ENCODE measurements at regions not wholly inside any gene's neighbourhood (a gene's known extent, or its start where the extent isn't known, plus 50 kb on each side); places are given as distances from the start of the nearest gene placed in this dataset.

DNA sequence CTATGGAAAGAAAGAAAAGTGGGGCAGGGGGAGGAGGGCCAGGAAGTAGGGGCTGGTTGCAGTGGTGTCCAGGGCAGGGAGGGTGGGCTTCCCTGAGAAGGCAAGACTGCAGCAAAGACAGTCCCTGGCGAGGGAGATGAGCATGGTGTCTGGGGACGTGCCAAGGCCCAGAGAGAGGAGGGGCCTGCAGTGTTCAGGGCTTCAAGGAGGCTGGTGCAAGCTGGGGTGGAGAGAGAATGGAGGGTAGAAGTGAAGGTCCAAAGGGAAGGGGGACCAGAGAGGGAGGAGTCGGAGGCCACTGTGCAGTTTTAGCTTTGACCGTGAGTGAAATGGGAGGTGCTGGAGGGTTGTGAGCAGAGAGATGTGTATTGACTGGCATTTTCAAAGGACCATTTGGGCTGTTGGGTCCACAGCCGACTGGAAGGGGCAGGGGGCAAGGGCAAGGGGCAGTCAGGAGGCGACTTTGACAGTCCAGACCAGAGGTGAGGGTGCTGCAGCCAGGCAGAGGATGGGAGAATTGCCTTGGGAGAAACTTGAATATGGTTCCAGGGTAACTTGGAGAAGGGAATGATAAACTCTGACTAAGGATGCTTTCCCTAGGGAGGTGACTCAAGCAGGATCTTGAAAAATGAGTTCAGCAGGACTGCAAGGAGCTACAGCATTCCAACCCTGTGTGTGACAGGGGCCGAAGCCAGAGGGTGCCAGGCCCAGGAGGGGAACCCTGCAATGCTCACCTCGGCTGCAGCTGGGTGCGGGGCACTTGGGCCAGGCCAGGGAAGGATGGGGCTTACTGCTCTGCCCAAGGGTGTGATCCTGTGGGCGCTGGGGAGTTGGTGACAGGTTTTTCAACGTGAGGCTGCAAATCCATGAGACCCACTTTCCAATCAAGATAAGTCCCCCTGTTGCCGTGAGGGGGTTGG, 177.1 kb upstream of the HAAO start:
- no peak for DNase-seq

GRCh38 chr2:42967959-42968674, 175.7 kb upstream of the HAAO start:
- DNase-seq, result no peak

DNA sequence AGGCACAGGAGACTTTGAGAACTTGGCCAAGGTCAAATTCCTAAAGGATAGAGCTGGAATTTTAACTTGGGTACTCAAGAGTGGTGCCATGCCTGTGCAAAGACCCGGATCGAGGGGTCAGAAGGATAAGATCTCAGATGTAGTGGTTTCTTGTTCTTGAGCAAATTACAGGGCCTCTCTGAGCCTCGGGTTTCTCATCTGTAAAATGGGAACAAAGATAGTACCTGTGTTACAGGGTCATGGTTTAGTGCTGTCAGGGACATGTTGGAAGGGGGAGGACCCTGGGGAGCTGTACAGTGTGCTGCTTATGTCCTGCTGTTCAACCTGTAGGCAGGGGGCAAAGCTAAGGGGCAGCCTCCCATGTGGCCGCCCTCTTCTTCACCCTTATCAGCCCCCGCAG, 173.5 kb upstream of the HAAO start:
- no peak for DNase-seq

DNA sequence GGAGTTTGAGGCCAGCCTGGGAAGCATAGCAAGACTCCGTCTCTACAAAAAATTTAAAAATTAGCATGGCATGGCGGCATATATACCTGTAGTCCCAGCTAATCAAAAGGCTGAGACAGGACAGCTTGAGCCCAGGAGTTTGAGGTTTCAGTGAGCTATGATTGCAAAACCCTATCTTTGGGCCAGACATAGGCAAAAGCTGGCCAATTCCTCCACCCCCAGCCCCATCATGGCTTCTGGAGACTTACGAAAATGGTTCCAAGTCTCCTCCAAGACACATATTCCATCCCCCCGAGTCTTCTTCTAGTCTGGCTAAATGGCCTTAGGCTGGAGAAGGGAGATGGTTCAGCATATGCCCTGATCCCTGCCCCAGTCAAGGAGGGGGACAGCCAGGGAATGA, 172.8 kb upstream of the HAAO start:
- no peak for DNase-seq

DNA sequence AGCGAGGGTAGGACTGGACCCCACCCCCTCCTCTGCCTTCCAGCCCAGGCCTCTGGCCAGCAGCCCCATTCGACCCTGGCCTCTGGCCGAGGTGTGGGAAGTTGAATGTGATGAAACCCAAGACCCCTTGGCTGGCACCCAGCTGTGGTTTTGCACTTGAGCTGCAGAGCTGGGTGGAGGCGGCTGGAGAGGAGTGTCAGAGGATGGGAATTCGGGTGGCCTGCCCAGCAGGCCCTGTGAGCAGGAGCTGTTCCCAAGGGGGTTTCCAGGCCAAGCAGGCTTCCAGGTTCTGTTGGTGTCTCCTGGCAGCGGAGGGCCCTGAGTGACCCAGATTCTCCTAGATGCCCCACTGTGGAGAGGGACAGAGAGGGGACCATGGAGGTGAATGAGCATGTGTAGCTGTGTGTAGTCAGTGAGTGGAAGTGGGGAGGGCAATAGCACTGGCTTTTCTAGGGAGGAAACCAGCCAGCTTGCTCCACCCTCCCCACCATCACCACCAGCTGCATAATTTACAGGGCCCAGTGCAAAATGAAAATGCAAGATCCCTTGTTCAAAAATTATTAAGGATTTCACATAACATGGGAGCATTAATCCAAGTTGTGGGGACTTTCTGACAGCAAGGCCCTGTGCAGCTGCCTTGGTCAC, 172.2 kb upstream of the HAAO start:
- DNase-seq, result no peak

- DNase-seq, result no peak
These were observed 171.2 kb upstream of the HAAO start for GRCh38 chr2:42963452-42964068.

- DNase-seq, result no peak
These were observed 170.1 kb upstream of the HAAO start for GRCh38 chr2:42962508-42962953.

- DNase-seq, result no peak
These were observed 169.6 kb upstream of the HAAO start for GRCh38 chr2:42961961-42962360.

DNA sequence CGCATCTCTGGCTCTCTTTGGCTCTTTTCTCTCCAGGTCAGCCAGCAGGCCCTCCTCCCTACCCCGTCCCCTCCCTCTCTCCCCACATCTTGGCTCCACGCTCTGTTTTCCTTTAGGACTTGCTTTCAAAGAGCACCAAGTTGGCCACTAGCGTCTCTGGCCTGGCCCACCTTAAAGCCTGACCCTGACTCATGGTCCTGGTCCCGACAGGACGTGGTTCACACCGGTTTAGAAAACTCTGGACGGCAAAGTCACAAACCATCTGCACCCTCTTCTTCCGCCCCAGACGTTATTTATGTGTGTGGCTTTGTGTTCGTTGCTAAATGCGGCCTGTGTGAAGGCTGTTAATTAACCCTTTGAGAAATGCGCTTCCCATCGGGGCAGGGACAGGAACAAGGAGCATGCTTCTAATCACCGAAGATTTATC, 169.0 kb upstream of the HAAO start:
- DNase-seq, result no peak

DNA sequence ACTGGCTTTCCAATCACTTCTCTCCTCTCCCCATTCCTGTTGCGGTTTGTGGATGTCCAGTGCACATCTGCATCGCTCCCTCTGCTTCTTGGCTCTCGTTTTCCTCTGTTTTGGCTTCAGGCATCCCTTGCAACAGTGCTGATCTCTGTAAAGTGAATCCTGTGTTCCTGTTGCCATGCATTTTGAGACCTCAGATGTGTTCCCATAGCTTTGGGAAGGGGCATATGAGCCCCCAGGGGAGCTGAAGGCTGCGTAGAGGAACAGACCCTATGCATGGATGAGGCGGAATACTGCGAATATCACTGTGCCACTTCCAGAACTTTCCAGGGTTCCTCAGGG, 168.4 kb upstream of the HAAO start:
- DNase-seq, result no peak

DNA sequence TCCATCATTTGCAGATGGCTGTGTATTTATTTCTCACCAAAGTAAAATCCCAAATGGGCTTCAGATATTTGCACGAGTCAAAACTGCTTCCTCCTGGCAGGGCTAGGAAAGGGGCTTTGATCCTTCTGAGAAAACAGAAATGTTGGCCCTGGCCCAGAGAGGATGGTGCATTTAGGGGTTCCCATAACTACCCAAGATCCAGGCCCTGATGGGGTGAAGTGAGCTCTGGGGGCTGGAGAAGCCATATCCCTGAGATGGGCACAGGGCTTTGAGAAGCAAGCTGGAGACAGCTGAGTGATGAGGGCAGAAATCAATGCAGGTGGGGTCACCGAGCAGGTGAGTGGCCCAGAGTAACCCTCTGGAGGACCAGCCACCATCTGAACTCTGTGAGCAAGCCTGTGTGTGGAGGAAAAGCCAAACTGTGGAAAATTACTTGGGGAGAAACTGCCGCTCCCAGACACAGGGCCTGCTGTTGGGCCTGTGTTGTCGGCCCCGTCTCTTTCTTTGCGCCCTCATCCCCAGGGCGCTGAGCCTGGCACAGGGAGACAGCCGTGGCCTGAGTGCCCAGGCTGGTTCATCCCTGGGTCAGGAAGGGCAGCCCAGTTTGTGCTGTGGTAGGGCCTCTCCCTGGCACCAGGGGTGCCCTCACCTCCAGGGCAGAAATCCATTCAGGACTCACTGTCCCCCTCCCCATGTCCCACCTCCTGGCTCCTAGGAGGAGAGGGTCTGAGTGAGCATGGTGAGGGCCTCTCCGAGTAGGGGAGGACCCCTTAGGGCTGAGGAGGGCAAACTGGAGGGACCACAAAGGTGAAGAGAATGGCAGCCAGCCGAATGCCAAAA, 167.8 kb upstream of the HAAO start:
- DNase-seq, result no peak

DNA sequence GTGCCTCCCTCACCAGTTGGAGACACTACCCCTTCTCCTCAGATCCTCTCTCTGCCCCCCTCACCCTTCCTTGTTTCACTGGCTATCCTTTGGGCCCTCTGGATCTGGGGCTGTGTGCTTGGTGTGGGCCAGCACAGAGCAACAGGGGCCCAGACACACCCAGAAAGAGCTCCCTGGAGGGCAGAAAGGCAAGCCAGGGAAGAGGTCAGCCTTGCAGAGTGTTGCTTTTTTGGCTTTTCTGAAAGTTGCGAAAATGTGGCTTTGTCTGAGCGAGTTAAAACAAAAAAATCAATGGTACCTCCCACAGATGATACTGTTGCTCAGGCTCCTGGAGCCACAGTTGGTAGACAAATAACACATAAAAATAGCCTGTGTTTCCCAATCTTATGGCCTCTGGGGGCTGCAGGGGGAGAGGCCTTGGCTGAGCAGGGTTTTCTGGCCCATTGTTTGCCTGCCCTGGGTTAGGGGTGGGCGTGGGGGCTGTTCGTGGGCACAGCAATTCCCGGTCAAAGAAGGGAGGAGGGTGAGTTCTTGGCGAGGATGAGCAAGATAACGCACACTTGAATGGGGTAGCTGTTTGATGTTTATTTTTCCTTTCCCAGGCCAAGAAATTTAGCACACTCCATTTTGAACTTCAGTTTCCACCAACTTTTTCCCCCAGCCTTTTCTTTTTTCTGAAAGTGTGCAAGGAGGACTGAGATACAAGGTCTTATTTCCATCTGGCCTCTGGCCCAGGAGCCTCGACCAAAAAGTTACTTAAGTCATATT, 167.0 kb upstream of the HAAO start:
- DNase-seq, result no peak

- DNase-seq, result no peak
These were observed 166.4 kb upstream of the HAAO start for GRCh38 chr2:42958741-42959233.

- no peak for DNase-seq
These were observed 165.5 kb upstream of the HAAO start for GRCh38 chr2:42957861-42958301.

- no peak for DNase-seq
These were observed 164.9 kb upstream of the HAAO start for GRCh38 chr2:42957109-42957860.

GRCh38 chr2:42954227-42954962, 162.0 kb upstream of the HAAO start:
- no peak for DNase-seq

DNA sequence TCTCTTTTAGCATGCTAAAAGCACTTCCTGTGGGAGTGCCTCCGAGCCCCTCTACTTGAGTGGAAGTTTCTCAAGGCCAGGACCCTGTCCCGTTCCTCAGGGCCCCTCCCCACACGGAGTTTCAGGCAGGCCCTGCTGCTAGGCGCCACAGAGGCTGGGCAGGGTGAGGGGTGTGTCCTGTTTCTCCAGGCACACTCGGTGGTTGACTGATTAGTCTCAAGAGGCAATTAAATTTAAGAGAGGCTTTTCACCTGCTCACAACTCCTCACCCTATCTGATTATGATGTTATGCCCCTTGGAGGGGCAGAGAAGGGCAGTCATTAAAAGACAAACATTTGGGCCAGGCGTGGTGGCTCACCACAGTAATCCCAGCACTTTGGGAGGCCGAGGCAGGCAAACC, 160.8 kb upstream of the HAAO start:
- DNase-seq, result no peak

DNA sequence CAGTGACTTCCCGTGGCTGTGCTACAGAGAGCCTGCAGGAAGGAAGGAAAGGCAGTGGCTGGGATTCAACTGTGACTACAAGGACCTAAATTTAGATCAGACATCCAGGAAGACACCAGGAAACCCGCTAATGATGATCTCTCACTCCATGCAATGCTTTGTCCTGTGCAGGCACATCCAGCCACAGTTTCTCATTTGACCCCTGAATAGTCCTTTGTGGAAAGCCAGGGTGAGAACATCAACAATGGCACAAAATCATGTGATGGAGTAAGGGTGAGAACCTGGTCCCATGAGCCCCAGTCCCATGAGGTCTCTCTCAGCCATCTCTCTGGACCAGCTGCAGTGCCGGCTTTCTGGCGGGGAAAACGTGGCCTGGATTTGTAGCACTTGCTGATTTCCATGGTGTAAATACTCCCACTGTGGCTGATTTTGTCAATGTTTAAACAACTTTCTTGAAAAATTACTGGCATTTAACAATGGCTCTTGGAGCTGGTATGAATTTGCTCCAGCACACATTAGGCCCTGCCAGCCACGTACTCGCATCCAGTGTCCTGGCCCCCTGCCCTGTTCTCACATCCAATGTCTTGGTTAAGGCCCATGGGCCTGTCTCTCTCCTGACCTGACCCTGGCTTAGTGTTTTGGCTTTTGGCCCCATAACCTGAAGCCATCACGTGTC, 159.0 kb upstream of the HAAO start:
- DNase-seq, result no peak

GRCh38 chr2:42949125-42949524, 156.7 kb upstream of the HAAO start:
- DNase-seq, result no peak
